Dedifferentiated amniotic fluid mesenchymal stem cell (primary cell): ENCODE measurements at regions not wholly inside any gene's neighbourhood (a gene's known extent, or its start where the extent isn't known, plus 50 kb on each side); places are given as distances from the start of the nearest gene placed in this dataset.

Source experiments
- DNase-seq: peaks from one replicate; pipeline ENCODE4 v3.0.0-alpha.2; 2016; ENCODE audit errors: extremely low spot score

GRCh38 chr16:61596655-61597054, 439.6 kb downstream of the CDH8 start:
- DNase-seq = no peak

- no peak for DNase-seq
Measured at GRCh38 chr16:61595605-61596004, 440.6 kb downstream of the CDH8 start.

- DNase-seq = no peak
Measured at GRCh38 chr16:61590577-61590976, 445.7 kb downstream of the CDH8 start.

GRCh38 chr16:61587526-61587925, 448.7 kb downstream of the CDH8 start:
- no peak for DNase-seq

GRCh38 chr16:61581417-61582046, 454.7 kb downstream of the CDH8 start:
- no peak for DNase-seq

GRCh38 chr16:61580579-61580978, 455.7 kb downstream of the CDH8 start:
- no peak for DNase-seq

GRCh38 chr16:61579195-61579594, 457.0 kb downstream of the CDH8 start:
- no peak for DNase-seq

GRCh38 chr16:61576476-61576875, 459.8 kb downstream of the CDH8 start:
- DNase-seq = no peak

- no peak for DNase-seq
Measured at GRCh38 chr16:61575617-61576016, 460.6 kb downstream of the CDH8 start.

GRCh38 chr16:61569028-61569427, 467.2 kb downstream of the CDH8 start:
- DNase-seq = no peak

- no peak for DNase-seq
Measured at GRCh38 chr16:61564716-61565115, 471.5 kb downstream of the CDH8 start.

GRCh38 chr16:61555718-61556441, 480.4 kb downstream of the CDH8 start:
- DNase-seq = no peak

- DNase-seq = no peak
Measured at GRCh38 chr16:61549327-61549726, 486.9 kb downstream of the CDH8 start.

- no peak for DNase-seq
Measured at GRCh38 chr16:61547626-61548025, 488.6 kb downstream of the CDH8 start.

- DNase-seq = no peak
Measured at GRCh38 chr16:61544165-61544564, 492.1 kb downstream of the CDH8 start.

GRCh38 chr16:61540216-61540615, 496.0 kb downstream of the CDH8 start:
- no peak for DNase-seq

- no peak for DNase-seq
Measured at GRCh38 chr16:61530697-61531096, 505.5 kb downstream of the CDH8 start.

GRCh38 chr16:61500851-61501250, 535.4 kb downstream of the CDH8 start:
- DNase-seq = no peak

GRCh38 chr16:61480250-61480649, 556.0 kb downstream of the CDH8 start:
- DNase-seq = no peak

- DNase-seq = no peak
Measured at GRCh38 chr16:61471737-61472136, 564.5 kb downstream of the CDH8 start.

- no peak for DNase-seq
Measured at GRCh38 chr16:61471023-61471422, 565.2 kb downstream of the CDH8 start.

- DNase-seq = no peak
Measured at GRCh38 chr16:61465285-61465684, 571.0 kb downstream of the CDH8 start.

- DNase-seq = no peak
Measured at GRCh38 chr16:61460020-61460419, 576.2 kb downstream of the CDH8 start.

- DNase-seq = no peak
Measured at GRCh38 chr16:61435346-61435745, 600.9 kb downstream of the CDH8 start.
